GM12873 (cell line): ENCODE measurements at regions not wholly inside any gene's neighbourhood (a gene's known extent, or its start where the extent isn't known, plus 50 kb on each side); places are given as distances from the start of the nearest gene placed in this dataset.

Experiments
- CTCF ChIP-seq: IDR thresholded peaks from 2 replicates; pipeline ENCODE4 v1.5.1; 2012; ENCODE audit warnings: low read depth, mild to moderate bottlenecking, moderate library complexity, low read length, control low read depth; ENCODE audit not compliant: insufficient read depth; ENCODE audit errors: missing control alignments

GRCh38 chr3:187519428-187519890 is 150.7 kb downstream of the SST start:
- TF ChIP-seq CTCF, result no peak

- TF ChIP-seq CTCF, result no peak
Observed at GRCh38 chr3:187518616-187519015, 150.4 kb downstream of the RTP4 start.

GRCh38 chr3:187518207-187518606 is 150.0 kb downstream of the RTP4 start:
- TF ChIP-seq CTCF, result no peak

GRCh38 chr3:187516446-187517185 is 148.4 kb downstream of the RTP4 start:
- TF ChIP-seq CTCF, result no peak

- no peak for TF ChIP-seq CTCF
Observed at GRCh38 chr3:187507905-187508304, 139.7 kb downstream of the RTP4 start.

GRCh38 chr3:187507266-187507665 is 139.1 kb downstream of the RTP4 start:
- TF ChIP-seq CTCF, result no peak

GRCh38 chr3:187504435-187504834 is 136.2 kb downstream of the RTP4 start:
- TF ChIP-seq CTCF, result no peak
